SK-N-SH (cell line): ENCODE measurements at regions not wholly inside any gene's neighbourhood (a gene's known extent, or its start where the extent isn't known, plus 50 kb on each side); places are given as distances from the start of the nearest gene placed in this dataset.

ENCODE experiments used
- CTCF ChIA-PET: fragments of 300-600, 350-600 bp; formaldehyde crosslinking; extraction: SDS; loops from one replicate; lab custom pipeline; 2021; lab: Yijun Ruan, JAX
- POLR2A ChIA-PET: fragments of 350-600 bp; sonication (Branson Sonifier 250); formaldehyde crosslinking; extraction: SDS; loops from one replicate; lab custom pipeline; 2020; ENCODE audit warnings: antibody characterized with exemption, inconsistent platforms; lab: Yijun Ruan, JAX
- DNase-seq: peaks from one replicate; pipeline ENCODE4 v3.0.0; 2012
- H2AFZ ChIP-seq: fragments of 200-600 bp; sonication (generic); 2 replicates; pipeline ENCODE4 v1.8.1; 2016; ENCODE audit warnings: antibody characterized with exemption, mild to moderate bottlenecking, low read depth
- H3F3A ChIP-seq: fragments of 200-600 bp; sonication (generic); replicated peaks from 2 replicates; pipeline ENCODE3; 2016; ENCODE audit warnings: antibody characterized with exemption, mild to moderate bottlenecking; ENCODE audit not compliant: insufficient read depth
- H3K27ac ChIP-seq, 2 experiments: fragments of 200-500 bp in 1 of 2; fragments of 200-600 bp in 1 of 2; sonication (Bioruptor generic) in 1 of 2; sonication (generic), shearing (Covaris generic) in 1 of 2; 2 replicates each; pipeline versions ENCODE4 v1.5.1 to v1.6.1; 2014 to 2016; ENCODE audit warnings: low read depth in 2 of 2, inconsistent platforms in 1 of 2, low read length in 1 of 2, mild to moderate bottlenecking in 1 of 2, mixed read lengths in 1 of 2
- H3K27me3 ChIP-seq: fragments of 200-600 bp; sonication (generic), shearing (Covaris generic); 2 replicates; pipeline ENCODE4 v1.6.1; 2016; ENCODE audit warnings: mixed run types; ENCODE audit not compliant: insufficient read depth
- H3K36me3 ChIP-seq, 2 experiments: fragments of 200-500 bp in 1 of 2; fragments of 200-600 bp in 1 of 2; sonication (Bioruptor generic) in 1 of 2; sonication (generic) in 1 of 2; replicated peaks in 1 of 2; 2 replicates each; pipeline versions ENCODE3 to v1.5.1; 2014 to 2016; ENCODE audit warnings: low read length in 1 of 2, mild to moderate bottlenecking in 1 of 2; ENCODE audit not compliant: insufficient read depth in 2 of 2, control insufficient read depth in 1 of 2
- H3K4me1 ChIP-seq, 2 experiments: fragments of 200-500 bp in 1 of 2; fragments of 200-600 bp in 1 of 2; sonication (Bioruptor generic) in 1 of 2; sonication (generic), shearing (Covaris generic) in 1 of 2; 2 replicates each; pipeline versions ENCODE4 v1.5.1 to v1.6.1; 2014 to 2016; ENCODE audit warnings: low read depth in 1 of 2, low read length in 1 of 2, mixed run types in 1 of 2; ENCODE audit not compliant: insufficient read depth in 2 of 2, control insufficient read depth in 1 of 2
- H3K4me2 ChIP-seq: fragments of 200-600 bp; sonication (generic), shearing (Covaris generic); 2 replicates; pipeline ENCODE4 v1.6.1; 2017; ENCODE audit warnings: mixed run types
- H3K4me3 ChIP-seq, 2 experiments: fragments of 200-500 bp in 1 of 2; fragments of 200-600 bp in 1 of 2; sonication (Bioruptor generic) in 1 of 2; sonication (generic), shearing (Covaris generic) in 1 of 2; 2 replicates each; pipeline versions ENCODE4 v1.5.1 to v1.8.1; 2014 to 2016; ENCODE audit warnings: low read depth in 2 of 2, inconsistent platforms in 1 of 2, low read length in 1 of 2, mild to moderate bottlenecking in 1 of 2, mixed read lengths in 1 of 2, moderate library complexity in 1 of 2
- H3K79me2 ChIP-seq: fragments of 200-600 bp; sonication (generic); 2 replicates; pipeline ENCODE4 v1.8.1; 2017; ENCODE audit warnings: mild to moderate bottlenecking; ENCODE audit not compliant: insufficient read depth
- H3K9ac ChIP-seq: fragments of 200-600 bp; sonication (generic); 2 replicates; pipeline ENCODE4 v1.6.1; 2017; ENCODE audit warnings: mixed run types
- H3K9me2 ChIP-seq: fragments of 200-600 bp; sonication (generic); 2 replicates; pipeline ENCODE4 v1.6.1; 2017; ENCODE audit warnings: mixed run types
- H3K9me3 ChIP-seq: fragments of 200-600 bp; sonication (generic); 2 replicates; pipeline ENCODE4 v1.6.1; 2017; ENCODE audit warnings: mixed run types, mild to moderate bottlenecking, moderate library complexity
- H4K20me1 ChIP-seq: fragments of 200-600 bp; sonication (generic); 2 replicates; pipeline ENCODE4 v1.6.1; 2017; ENCODE audit warnings: mild to moderate bottlenecking, mixed run types; ENCODE audit not compliant: insufficient read depth
- CTCF ChIP-seq: fragments of 200-600 bp; sonication (generic); IDR thresholded peaks from 2 replicates; pipeline ENCODE4 v1.6.1; 2017; ENCODE audit warnings: antibody characterized with exemption, mild to moderate bottlenecking, moderate library complexity
- FOSL2 ChIP-seq: IDR thresholded peaks from 2 replicates; pipeline ENCODE4 v1.4.0; 2012; ENCODE audit warnings: low read depth, mild to moderate bottlenecking, moderate library complexity, borderline replicate concordance
- FOXM1 ChIP-seq: IDR thresholded peaks from 2 replicates; pipeline ENCODE4 v1.4.0; 2012; ENCODE audit warnings: low read depth, mild to moderate bottlenecking
- GABPA ChIP-seq: IDR thresholded peaks from 2 replicates; pipeline ENCODE4 v1.4.0; 2012; ENCODE audit warnings: low read depth, mild to moderate bottlenecking
- JUND ChIP-seq: IDR thresholded peaks from 2 replicates; pipeline ENCODE4 v1.4.0; 2012
- MAX ChIP-seq: IDR thresholded peaks from 2 replicates; pipeline ENCODE4 v1.4.0; 2012; ENCODE audit warnings: low read depth
- MEF2A ChIP-seq: IDR thresholded peaks from 2 replicates; pipeline ENCODE4 v1.4.0; 2012; ENCODE audit warnings: low read depth, borderline replicate concordance
- NFIC ChIP-seq: IDR thresholded peaks from 2 replicates; pipeline ENCODE4 v1.4.0; 2012; ENCODE audit warnings: borderline replicate concordance
- USF1 ChIP-seq: IDR thresholded peaks from 2 replicates; pipeline ENCODE4 v1.4.0; 2012; ENCODE audit warnings: low read depth, borderline replicate concordance
- WGBS: methylation state at CpG from one replicate; pipeline ENCODE4 v1.1.6; 2017; ENCODE audit warnings: low lambda C conversion rate; 5-methylcytosine and 5-hydroxymethylcytosine counted together
- TF ChIP-seq, protein P1 (sequence below): IDR thresholded peaks from 2 replicates; pipeline ENCODE4; 2012
- TF ChIP-seq, protein P2 (sequence below): fragments of 150-350 bp; IDR thresholded peaks from 2 replicates; pipeline ENCODE4 v1.6.1; 2016; ENCODE audit warnings: mild to moderate bottlenecking, low read depth, low read length
- TF ChIP-seq, protein P3 (sequence below): fragments of 150-350 bp; IDR thresholded peaks from 2 replicates; pipeline ENCODE4 v1.6.1; 2017; ENCODE audit warnings: antibody characterized with exemption, low read length, low read depth, borderline replicate concordance

DNA sequence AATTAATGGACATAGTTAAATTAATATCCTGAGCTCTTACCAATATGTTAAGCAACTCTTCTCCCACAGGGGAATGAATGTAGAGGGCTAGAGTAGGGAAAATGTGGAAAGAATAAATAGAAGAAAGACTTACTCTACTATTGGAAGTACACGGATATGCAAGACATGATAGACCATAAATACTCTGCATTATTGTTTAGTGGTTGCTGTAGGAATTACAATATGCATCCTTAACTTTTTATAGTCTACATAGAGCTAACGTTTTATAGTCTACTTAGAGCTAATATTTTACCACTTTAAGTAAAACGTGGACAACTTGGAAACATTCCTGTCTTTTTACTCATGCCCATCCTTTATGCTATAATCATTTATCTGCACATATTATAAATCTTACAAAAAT lies 163.8 kb upstream of the GALNT5 start:
- POLR2A ChIA-PET: no interaction called here
- Histone ChIP-seq H2AFZ (0 out of 2 replicates have a peak overlapping the region, but pooled peaks have one; percentile 17), H3F3A (no peaks in the 10 kb centered on the region), H3K9ac (no peak overlapping the region), H3K9me3 (peaks cover 3% of the 10 kb centered on the region; the same call in 1 of the 2 replicates), H3K9me2 (no peaks in the 10 kb centered on the region), H3K36me3 (no peaks in the 10 kb centered on the region), H4K20me1 (no peaks in the 10 kb centered on the region), H3K27ac (no peak overlapping the region), H3K4me3 (no peak overlapping the region), H3K4me2 (no peak overlapping the region), H3K4me1 (no peaks in the 10 kb centered on the region), H3K27me3 (no peaks in the 10 kb centered on the region), H3K79me2 (no peaks in the 10 kb centered on the region)
- CTCF ChIA-PET: interaction anchor here (1.3 kb wide), 1 partner anchor 11 kb away, joined by 5 read pairs; no protein-coding TSS in a partner anchor
- TF ChIP-seq NFIC: no peak
- no peak for TF ChIP-seq JUND
- peak; percentile 26; the same call in 1 of the 2 replicates for TF ChIP-seq CTCF
- TF ChIP-seq FOSL2: no peak
- no peak for TF ChIP-seq GABPA
- TF ChIP-seq FOXM1: no peak
- TF ChIP-seq USF1: no peak
- TF ChIP-seq, protein P1, sequence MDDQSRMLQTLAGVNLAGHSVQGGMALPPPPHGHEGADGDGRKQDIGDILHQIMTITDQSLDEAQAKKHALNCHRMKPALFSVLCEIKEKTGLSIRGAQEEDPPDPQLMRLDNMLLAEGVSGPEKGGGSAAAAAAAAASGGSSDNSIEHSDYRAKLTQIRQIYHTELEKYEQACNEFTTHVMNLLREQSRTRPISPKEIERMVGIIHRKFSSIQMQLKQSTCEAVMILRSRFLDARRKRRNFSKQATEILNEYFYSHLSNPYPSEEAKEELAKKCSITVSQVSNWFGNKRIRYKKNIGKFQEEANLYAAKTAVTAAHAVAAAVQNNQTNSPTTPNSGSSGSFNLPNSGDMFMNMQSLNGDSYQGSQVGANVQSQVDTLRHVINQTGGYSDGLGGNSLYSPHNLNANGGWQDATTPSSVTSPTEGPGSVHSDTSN: no peak
- no peak for TF ChIP-seq MAX
- WGBS: 4% methylated on average over 3 of the region's 3 CpGs
- DNase-seq: no peak

- TF ChIP-seq FOSL2 (no peak), USF1 (no peak), MEF2A (no peak), JUND (no peak)
- TF ChIP-seq, protein P2, sequence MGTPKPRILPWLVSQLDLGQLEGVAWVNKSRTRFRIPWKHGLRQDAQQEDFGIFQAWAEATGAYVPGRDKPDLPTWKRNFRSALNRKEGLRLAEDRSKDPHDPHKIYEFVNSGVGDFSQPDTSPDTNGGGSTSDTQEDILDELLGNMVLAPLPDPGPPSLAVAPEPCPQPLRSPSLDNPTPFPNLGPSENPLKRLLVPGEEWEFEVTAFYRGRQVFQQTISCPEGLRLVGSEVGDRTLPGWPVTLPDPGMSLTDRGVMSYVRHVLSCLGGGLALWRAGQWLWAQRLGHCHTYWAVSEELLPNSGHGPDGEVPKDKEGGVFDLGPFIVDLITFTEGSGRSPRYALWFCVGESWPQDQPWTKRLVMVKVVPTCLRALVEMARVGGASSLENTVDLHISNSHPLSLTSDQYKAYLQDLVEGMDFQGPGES: no peak
- TF ChIP-seq, protein P3, sequence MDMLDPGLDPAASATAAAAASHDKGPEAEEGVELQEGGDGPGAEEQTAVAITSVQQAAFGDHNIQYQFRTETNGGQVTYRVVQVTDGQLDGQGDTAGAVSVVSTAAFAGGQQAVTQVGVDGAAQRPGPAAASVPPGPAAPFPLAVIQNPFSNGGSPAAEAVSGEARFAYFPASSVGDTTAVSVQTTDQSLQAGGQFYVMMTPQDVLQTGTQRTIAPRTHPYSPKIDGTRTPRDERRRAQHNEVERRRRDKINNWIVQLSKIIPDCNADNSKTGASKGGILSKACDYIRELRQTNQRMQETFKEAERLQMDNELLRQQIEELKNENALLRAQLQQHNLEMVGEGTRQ: no peak
- TF ChIP-seq, protein P1: no peak
- WGBS: 39% methylated on average over 1 of the region's 1 CpG
- no peaks in the 10 kb centered on the region for H3F3A ChIP-seq
- H3K4me2 ChIP-seq: no peak overlapping the region
- no peaks in the 10 kb centered on the region for H3K79me2 ChIP-seq
- no peak overlapping the region for H3K9ac ChIP-seq
- H3K27me3 ChIP-seq: no peaks in the 10 kb centered on the region
- no peak overlapping the region for H3K27ac ChIP-seq
- no peak overlapping the region for H3K4me3 ChIP-seq
- H3K9me2 ChIP-seq: no peaks in the 10 kb centered on the region
- no peaks in the 10 kb centered on the region for H4K20me1 ChIP-seq
- no peak for DNase-seq
- POLR2A ChIA-PET: no interaction called here
- H3K4me1 ChIP-seq: no peaks in the 10 kb centered on the region
- CTCF ChIA-PET: interaction anchor here (1.8 kb wide), 1 partner anchor 12 kb away, joined by 5 read pairs; no protein-coding TSS in a partner anchor
- no peak overlapping the region for H2AFZ ChIP-seq
- no peaks in the 10 kb centered on the region for H3K36me3 ChIP-seq
- no peaks in the 10 kb centered on the region for H3K9me3 ChIP-seq
Observed at GRCh38 chr2:157105372-157105771, 152.1 kb upstream of the GALNT5 start.
